NCI-H1930 (cell line): ENCODE measurements at regions not wholly inside any gene's neighbourhood (a gene's known extent, or its start where the extent isn't known, plus 50 kb on each side); places are given as distances from the start of the nearest gene placed in this dataset.

Source experiments
- DNase-seq, 2 experiments: peaks; one replicate each; lab custom pipeline; 2025; lab: John Stamatoyannopoulos, UW

DNA sequence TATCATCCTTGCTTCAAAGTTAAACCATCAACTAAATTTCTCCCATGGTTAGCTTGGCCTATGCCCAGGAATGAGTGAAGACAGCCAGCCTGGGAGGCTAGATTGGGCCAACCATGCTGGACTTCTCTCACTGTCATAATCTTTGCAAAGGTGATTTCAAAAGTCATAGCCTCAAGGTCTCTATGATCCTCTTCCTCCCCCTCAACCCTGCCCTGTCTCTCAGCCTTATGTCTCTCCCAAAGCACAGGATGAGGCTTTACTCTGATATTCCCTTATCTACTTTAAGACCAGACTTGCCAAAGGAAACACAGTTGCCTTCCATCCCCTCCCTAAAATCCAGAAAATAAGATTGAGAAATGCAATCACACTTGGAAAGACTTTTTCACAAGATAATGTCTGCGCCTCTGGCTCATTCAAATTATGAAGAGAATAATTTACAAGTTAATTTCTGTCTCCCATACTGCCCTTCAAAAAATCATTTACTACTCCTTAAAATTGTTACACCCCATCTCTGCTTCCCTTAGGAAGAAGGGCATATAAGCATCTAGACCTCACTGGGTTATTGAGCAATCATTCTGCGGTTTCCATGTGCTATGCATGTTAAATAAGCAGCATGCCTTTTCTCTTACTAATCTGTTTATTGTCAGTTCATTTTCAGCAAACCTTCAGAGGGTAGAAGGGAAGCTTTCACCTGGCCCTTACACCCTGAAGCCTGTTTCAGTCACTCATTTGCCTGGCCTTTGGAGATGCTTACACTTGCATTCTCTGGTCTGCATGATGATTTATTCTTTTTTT lies 113.8 kb upstream of the ANKRD55 start:
- DNase-seq = no peak

- DNase-seq = no peak
Observed at GRCh38 chr5:56346044-56346710, 113.0 kb upstream of the ANKRD55 start.

- no peak for DNase-seq
Observed at GRCh38 chr5:56345352-56345751, 112.2 kb upstream of the ANKRD55 start.

GRCh38 chr5:56344594-56344993 lies 111.5 kb upstream of the ANKRD55 start:
- DNase-seq = no peak

- no peak for DNase-seq
Observed at GRCh38 chr5:56343988-56344387, 110.9 kb upstream of the ANKRD55 start.

- no peak for DNase-seq
Observed at GRCh38 chr5:56342616-56343015, 109.5 kb upstream of the ANKRD55 start.

- no peak for DNase-seq
Observed at GRCh38 chr5:56340196-56340980, 107.3 kb upstream of the ANKRD55 start.

DNA sequence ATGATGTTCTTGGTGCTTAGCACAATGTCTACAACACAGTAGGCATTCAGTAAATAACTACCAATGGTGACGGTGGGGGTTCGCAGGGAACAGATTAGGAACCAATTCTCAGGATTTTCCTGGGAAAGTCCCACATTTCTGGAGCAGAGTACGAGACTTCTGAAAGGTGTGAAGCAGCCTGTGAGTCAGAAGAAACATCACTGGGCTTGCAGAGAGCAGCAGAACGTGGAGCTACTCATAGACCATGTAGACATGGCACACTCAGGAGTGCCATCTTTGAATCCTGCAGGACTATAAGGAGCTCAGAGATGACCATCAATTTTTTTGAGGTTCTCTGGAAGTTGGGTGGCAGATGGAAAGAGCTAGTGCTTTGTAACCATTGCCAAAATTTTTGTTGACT lies 106.6 kb upstream of the ANKRD55 start:
- no peak for DNase-seq

GRCh38 chr5:56337715-56338319 lies 104.7 kb upstream of the ANKRD55 start:
- DNase-seq = no peak

GRCh38 chr5:56335212-56335611 lies 102.1 kb upstream of the ANKRD55 start:
- DNase-seq = no peak

GRCh38 chr5:56330806-56331205 lies 97.7 kb upstream of the ANKRD55 start:
- DNase-seq = no peak

DNA sequence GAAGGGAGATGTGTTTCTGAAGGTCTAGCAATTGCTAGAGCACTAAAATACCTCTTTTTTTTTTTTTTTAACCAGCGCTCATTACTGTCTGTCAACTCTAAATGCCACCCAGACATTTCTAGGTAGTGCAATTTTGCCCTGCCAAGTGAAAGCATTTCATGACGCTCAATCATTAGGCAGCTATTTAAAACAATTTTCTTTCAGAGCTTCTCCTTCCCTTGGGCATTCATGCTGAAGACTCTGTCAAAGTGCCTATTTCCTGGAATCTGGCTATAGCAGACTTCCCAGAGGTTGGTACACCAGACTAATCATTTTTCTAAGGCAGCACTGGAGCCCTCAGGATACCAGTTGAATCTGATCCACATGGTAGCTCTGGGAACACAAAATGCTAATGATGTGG lies 97.0 kb upstream of the ANKRD55 start:
- no peak for DNase-seq

DNA sequence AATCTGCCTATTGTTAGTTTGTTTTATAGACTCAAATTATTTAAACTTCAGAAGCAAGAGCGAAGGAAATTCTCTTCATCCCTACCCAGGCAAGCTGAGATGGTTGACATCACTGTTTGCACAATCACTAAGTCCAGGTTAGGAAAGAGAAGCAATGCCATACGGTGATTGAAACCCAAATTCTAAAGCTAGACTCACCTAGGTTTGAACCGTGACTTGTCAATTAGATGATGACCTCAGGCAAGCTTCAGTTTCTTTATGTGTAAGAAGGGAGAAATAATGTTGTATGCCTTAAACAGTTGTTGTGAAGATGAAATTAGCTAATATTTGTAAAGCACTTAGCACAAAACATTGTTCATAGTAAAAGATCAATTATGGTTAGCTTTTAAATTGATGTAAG lies 96.5 kb upstream of the ANKRD55 start:
- no peak for DNase-seq

GRCh38 chr5:56328753-56329560 lies 95.8 kb upstream of the ANKRD55 start:
- DNase-seq = no peak

DNA sequence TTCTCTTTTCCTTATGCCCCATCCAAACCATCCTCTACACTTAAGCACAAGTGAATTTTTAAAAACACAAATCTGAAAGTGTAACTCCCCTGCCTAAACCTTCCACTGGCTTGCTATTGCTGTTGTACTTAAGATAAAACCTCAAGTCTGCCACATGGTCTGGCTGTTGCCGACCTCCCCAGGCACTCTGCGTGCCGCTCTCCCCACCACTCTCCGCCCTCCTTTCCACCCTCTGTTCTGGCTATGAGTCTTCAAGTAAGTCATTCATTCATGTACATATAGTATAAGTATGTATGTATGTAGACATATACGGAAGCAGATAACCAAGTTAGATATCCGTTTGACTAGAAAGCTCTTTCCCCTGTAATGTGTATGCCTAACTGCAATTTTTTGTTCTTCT lies 94.7 kb upstream of the ANKRD55 start:
- no peak for DNase-seq

- DNase-seq = no peak
Observed at GRCh38 chr5:56326770-56327169, 93.6 kb upstream of the ANKRD55 start.

GRCh38 chr5:56326116-56326515 lies 93.0 kb upstream of the ANKRD55 start:
- no peak for DNase-seq

DNA sequence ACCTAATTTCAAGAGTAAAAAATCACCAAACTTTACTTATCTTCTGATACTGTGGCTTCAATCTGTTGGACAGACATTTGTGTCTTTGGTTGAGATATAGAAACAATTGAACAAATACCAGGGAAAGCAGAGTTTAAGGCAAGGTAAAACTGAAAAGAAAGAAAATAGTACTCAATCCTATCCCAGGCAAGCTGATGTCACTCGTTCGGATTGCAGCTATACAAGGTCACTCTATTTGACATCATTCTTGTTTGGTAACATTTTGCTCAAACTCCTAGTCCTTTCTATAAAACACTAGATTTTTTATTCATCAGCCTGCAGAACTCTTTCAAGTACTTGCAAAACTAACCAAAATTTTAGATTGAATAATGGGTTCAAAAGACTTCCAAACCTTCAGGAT lies 91.9 kb upstream of the ANKRD55 start:
- DNase-seq = no peak

- DNase-seq = no peak
Observed at GRCh38 chr5:56323505-56323904, 90.4 kb upstream of the ANKRD55 start.

GRCh38 chr5:56322592-56322991 lies 89.5 kb upstream of the ANKRD55 start:
- no peak for DNase-seq

GRCh38 chr5:56321236-56321881 lies 88.2 kb upstream of the ANKRD55 start:
- no peak for DNase-seq
